GM12878 (cell line): ENCODE measurements at regions not wholly inside any gene's neighbourhood (a gene's known extent, or its start where the extent isn't known, plus 50 kb on each side); places are given as distances from the start of the nearest gene placed in this dataset.

Experiments
- EZH2 ChIP-seq: IDR thresholded peaks from 2 replicates; pipeline ENCODE4 v1.6.1; 2012; ENCODE audit warnings: low read depth, mild to moderate bottlenecking, control low read depth, inconsistent platforms, low read length, borderline replicate concordance; ENCODE audit not compliant: control insufficient read depth
- FOXM1 ChIP-seq: IDR thresholded peaks from 2 replicates; pipeline ENCODE4 v1.6.1; 2012; ENCODE audit warnings: low read depth, mild to moderate bottlenecking, inconsistent platforms, low read length, moderate library complexity
- POLR2A ChIP-seq: IDR thresholded peaks from 2 replicates; pipeline ENCODE4 v1.6.1; 2011; ENCODE audit warnings: low read depth, mild to moderate bottlenecking, low read length
- SUZ12 ChIP-seq: fragments of 200-600 bp; sonication (generic); IDR thresholded peaks from one replicate; pipeline ENCODE4 v1.6.1; 2018; ENCODE audit warnings: antibody characterized with exemption, mild to moderate bottlenecking; ENCODE audit not compliant: unreplicated experiment
- TAF1 ChIP-seq: IDR thresholded peaks from 2 replicates; pipeline ENCODE4 v1.6.1; 2011; ENCODE audit warnings: mild to moderate bottlenecking, low read depth, low read length, borderline replicate concordance
- ZNF274 ChIP-seq: IDR thresholded peaks from one replicate; pipeline ENCODE4 v1.8.0; 2011; ENCODE audit not compliant: insufficient read length, insufficient read depth
- TF ChIP-seq, protein P1 (sequence below), 3 experiments: IDR thresholded peaks in 2 of 3; conservative IDR thresholded peaks in 1 of 3; 2 replicates each; pipeline ENCODE4 v1.5.1; 2011; ENCODE audit warnings: low read depth in 3 of 3, low read length in 3 of 3, mild to moderate bottlenecking in 3 of 3, control low read depth in 2 of 3, moderate library complexity in 2 of 3, inconsistent platforms in 1 of 3, mixed read lengths in 1 of 3; ENCODE audit not compliant: control insufficient read depth in 2 of 3, insufficient read depth in 1 of 3; ENCODE audit errors: extremely low read depth in 1 of 3
- TF ChIP-seq, protein P2 (sequence below): fragments of 450-650 bp; IDR thresholded peaks from 2 replicates; pipeline ENCODE4 v1.6.1; 2016; ENCODE audit warnings: mild to moderate bottlenecking

DNA sequence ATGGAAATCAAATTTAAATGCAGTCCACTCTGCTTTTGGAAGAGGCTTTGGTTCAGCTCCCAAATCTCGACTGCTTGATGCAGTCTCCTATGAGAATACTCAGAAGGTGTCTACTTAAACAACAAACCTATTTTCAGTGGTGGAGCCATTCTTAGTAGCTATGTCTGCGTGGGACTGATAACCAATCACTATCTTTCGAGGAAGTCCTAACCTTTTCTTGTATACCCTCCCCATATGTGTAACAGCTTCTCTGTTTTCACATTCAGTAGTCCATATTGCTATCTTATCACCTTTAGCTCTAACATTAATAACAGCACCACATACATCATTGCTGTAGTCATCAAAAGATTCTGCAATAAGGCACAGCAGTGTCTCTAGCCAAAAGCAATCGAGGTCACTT is 333.0 kb upstream of the ATP11B start:
- no peak for TF ChIP-seq SUZ12
- TF ChIP-seq FOXM1 = no peak
- TF ChIP-seq, protein P1, sequence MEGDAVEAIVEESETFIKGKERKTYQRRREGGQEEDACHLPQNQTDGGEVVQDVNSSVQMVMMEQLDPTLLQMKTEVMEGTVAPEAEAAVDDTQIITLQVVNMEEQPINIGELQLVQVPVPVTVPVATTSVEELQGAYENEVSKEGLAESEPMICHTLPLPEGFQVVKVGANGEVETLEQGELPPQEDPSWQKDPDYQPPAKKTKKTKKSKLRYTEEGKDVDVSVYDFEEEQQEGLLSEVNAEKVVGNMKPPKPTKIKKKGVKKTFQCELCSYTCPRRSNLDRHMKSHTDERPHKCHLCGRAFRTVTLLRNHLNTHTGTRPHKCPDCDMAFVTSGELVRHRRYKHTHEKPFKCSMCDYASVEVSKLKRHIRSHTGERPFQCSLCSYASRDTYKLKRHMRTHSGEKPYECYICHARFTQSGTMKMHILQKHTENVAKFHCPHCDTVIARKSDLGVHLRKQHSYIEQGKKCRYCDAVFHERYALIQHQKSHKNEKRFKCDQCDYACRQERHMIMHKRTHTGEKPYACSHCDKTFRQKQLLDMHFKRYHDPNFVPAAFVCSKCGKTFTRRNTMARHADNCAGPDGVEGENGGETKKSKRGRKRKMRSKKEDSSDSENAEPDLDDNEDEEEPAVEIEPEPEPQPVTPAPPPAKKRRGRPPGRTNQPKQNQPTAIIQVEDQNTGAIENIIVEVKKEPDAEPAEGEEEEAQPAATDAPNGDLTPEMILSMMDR (IDR thresholded peaks at IDR 0.05 in 2 of 3, conservative IDR thresholded peaks at IDR 0.05 in 1 of 3; ENCODE audit: control insufficient read depth in 2 of 3, extremely low read depth in 1 of 3, insufficient read depth in 1 of 3, low read depth in 3 of 3, low read length in 3 of 3) = no peak
- no peak for TF ChIP-seq POLR2A
- TF ChIP-seq, protein P2, sequence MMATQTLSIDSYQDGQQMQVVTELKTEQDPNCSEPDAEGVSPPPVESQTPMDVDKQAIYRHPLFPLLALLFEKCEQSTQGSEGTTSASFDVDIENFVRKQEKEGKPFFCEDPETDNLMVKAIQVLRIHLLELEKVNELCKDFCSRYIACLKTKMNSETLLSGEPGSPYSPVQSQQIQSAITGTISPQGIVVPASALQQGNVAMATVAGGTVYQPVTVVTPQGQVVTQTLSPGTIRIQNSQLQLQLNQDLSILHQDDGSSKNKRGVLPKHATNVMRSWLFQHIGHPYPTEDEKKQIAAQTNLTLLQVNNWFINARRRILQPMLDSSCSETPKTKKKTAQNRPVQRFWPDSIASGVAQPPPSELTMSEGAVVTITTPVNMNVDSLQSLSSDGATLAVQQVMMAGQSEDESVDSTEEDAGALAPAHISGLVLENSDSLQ = no peak
- no peak for TF ChIP-seq TAF1
- no peak for TF ChIP-seq EZH2
- no peak for TF ChIP-seq ZNF274
